ENCODE measurements at regions not wholly inside any gene's neighbourhood (a gene's known extent, or its start where the extent isn't known, plus 50 kb on each side); places are given as distances from the start of the nearest gene placed in this dataset.

DNA sequence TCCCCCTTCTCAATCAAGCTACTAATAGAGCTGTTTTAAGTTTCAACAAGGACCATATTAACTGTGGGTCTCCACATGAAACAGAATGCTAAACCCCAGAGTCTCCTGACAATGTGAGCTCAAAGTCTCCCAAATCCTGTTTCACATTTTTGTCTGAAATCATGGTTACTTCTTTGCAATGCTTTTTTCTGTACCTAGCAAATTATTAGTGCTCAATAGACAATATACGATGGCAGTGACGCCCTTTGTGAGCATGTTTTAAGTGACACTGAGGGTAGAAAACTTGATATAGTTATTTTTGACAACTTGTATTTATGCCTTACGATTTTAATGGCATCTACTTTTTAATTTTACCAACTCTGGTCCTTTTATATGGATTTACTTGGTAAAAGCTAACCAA, 85.4 kb upstream of the SOX5 start:
- H3K4me1 ChIP-seq = no peaks in the 10 kb centered on the region
- no peak for DNase-seq
- no peaks in the 10 kb centered on the region for H3K9me3 ChIP-seq
- TF ChIP-seq, protein P1, sequence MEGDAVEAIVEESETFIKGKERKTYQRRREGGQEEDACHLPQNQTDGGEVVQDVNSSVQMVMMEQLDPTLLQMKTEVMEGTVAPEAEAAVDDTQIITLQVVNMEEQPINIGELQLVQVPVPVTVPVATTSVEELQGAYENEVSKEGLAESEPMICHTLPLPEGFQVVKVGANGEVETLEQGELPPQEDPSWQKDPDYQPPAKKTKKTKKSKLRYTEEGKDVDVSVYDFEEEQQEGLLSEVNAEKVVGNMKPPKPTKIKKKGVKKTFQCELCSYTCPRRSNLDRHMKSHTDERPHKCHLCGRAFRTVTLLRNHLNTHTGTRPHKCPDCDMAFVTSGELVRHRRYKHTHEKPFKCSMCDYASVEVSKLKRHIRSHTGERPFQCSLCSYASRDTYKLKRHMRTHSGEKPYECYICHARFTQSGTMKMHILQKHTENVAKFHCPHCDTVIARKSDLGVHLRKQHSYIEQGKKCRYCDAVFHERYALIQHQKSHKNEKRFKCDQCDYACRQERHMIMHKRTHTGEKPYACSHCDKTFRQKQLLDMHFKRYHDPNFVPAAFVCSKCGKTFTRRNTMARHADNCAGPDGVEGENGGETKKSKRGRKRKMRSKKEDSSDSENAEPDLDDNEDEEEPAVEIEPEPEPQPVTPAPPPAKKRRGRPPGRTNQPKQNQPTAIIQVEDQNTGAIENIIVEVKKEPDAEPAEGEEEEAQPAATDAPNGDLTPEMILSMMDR (IDR thresholded peaks at IDR 0.05) = no peak
- no peak for TF ChIP-seq POLR2A (IDR thresholded peaks at IDR 0.05)
- no peaks in the 10 kb centered on the region for H3K36me3 ChIP-seq
- no peaks in the 10 kb centered on the region for H3K27me3 ChIP-seq
- H3K27ac ChIP-seq = no peak overlapping the region
- no peak overlapping the region for H3K4me3 ChIP-seq

DNA sequence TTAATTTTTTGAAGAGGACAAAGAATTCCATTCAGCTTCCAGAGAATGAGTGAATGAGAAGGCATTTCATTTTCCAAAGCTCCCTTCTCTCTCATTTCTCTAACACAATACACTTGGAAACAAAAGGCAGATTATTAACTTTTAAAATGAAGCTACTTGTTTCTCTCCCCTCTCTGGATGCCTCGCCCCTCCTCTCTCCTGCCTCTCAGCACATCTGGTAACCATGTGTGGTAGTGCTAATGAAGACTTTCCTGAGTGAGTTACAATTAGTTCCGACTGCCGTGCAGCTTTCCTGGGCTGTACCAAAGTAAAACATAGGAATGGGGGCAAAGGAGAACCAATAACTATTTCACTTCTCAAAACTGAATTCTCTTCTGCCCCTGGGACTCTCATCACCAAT, 84.7 kb upstream of the SOX5 start:
- no peak overlapping the region for H3K27ac ChIP-seq
- H3K9me3 ChIP-seq = no peaks in the 10 kb centered on the region
- no peaks in the 10 kb centered on the region for H3K36me3 ChIP-seq
- no peak for DNase-seq
- no peak overlapping the region for H3K4me3 ChIP-seq
- TF ChIP-seq, protein P1 (IDR thresholded peaks at IDR 0.05) = no peak
- TF ChIP-seq POLR2A (IDR thresholded peaks at IDR 0.05) = no peak
- H3K27me3 ChIP-seq = no peaks in the 10 kb centered on the region
- H3K4me1 ChIP-seq = no peaks in the 10 kb centered on the region

DNA sequence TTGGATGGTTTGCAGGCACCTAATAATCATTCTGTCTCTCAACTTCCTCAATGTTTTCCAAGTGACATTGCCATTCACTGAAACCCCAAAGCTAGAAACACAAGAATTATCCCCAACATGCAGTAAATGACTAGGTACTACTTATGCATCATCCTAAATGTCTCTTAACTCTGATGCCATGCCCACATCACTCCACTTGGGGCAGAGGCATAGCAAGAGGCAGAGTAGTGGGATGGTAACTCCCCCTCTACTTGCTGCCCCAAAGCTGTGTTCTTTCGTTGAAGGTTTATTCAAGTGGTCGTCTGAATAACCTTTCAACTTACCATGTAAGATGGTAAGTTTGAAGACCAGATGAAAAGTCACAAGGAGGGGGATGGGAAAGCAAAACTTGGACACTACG, 77.9 kb upstream of the SOX5 start:
- no peak for TF ChIP-seq POLR2A (IDR thresholded peaks at IDR 0.05)
- Histone ChIP-seq H3K4me1 (no peaks in the 10 kb centered on the region), H3K4me3 (no peak overlapping the region), H3K27ac (no peak overlapping the region), H3K27me3 (no peaks in the 10 kb centered on the region), H3K9me3 (no peaks in the 10 kb centered on the region), H3K36me3 (no peaks in the 10 kb centered on the region)
- no peak for DNase-seq

DNA sequence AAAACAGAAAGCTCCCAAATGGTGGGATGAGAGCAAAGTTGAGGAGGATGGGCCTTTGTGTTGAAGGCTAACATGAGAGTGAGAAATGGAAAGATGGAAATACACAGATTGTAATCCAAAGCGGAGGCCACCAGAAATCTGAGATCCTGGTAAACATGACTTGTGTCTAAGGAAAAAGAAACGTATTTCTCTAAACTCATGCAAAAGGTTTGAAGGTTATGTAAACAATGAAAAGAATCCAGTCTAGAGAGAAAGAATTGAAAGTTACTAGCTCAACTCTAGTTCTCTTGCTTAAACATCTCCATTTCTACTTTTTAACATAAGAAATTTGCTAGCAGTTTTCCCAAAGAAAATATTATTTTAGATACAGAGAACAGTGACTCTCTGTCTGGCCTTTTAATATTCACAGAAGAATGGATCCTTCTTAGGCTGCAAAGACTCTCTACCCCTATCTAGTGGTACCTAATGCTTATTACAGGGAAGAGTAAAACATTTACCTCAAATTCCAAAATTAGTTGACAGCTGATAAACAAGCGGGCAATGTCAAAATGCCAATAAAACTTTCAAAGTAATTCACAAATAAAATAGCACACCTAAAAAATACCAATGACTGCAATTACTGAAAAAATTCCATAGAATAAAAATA, 75.8 kb upstream of the SOX5 start:
- Histone ChIP-seq H3K27me3 (no peaks in the 10 kb centered on the region), H3K36me3 (no peaks in the 10 kb centered on the region), H3K9me3 (no peaks in the 10 kb centered on the region), H3K4me1 (no peaks in the 10 kb centered on the region), H3K27ac (no peak overlapping the region), H3K4me3 (no peak overlapping the region)
- no peak for DNase-seq
- TF ChIP-seq POLR2A (IDR thresholded peaks at IDR 0.05) = no peak
- TF ChIP-seq, protein P1 (IDR thresholded peaks at IDR 0.05) = peak in 4 of 6 experiments; percentile 24 to 54 (median 46)

DNA sequence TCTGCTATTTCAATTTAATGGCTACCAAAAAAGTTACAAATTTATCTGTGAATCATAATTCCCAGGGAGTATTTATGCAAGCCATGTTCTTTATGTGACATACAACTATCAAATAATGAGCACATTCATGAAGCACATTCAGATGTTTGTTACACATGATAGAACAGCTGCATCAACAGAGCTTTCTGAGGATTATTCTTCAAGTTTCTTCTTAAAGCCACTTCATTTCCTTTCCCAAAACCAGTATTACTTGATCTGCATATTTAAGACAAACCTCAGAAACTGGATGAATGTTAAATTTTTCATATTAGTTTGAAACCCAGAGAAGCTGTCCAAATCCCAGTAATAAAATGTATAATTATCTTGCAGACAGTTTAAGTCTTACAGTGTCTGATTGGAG, 73.6 kb upstream of the SOX5 start:
- Histone ChIP-seq H3K36me3 (no peaks in the 10 kb centered on the region), H3K9me3 (no peaks in the 10 kb centered on the region), H3K4me1 (no peaks in the 10 kb centered on the region), H3K4me3 (no peak overlapping the region), H3K27ac (no peak overlapping the region), H3K27me3 (no peaks in the 10 kb centered on the region)
- DNase-seq = no peak
- TF ChIP-seq, protein P1 (IDR thresholded peaks at IDR 0.05) = no peak
- TF ChIP-seq POLR2A (IDR thresholded peaks at IDR 0.05) = no peak

DNA sequence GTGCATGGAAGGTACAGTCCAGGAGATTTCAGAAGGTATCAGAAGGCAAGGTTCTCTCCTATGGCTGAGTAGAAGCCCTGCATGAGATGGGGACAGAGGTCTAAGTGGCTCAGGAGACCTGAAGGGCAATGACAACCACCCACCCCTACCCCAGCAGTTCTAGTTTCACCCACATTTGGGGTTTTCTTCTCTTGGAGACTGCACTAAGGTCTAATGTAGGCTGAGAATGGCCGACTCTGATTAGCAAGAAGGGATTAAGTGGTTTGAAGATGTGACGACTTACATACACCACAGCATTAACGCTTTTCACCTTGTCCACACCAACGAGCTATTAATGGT, 71.7 kb upstream of the SOX5 start:
- H3K27me3 ChIP-seq = no peaks in the 10 kb centered on the region
- no peak overlapping the region for H3K4me3 ChIP-seq
- TF ChIP-seq, protein P1 (IDR thresholded peaks at IDR 0.05) = no peak
- no peak for TF ChIP-seq POLR2A (IDR thresholded peaks at IDR 0.05)
- H3K4me1 ChIP-seq = no peaks in the 10 kb centered on the region
- H3K36me3 ChIP-seq = no peaks in the 10 kb centered on the region
- H3K27ac ChIP-seq = no peak overlapping the region
- no peak for DNase-seq
- no peaks in the 10 kb centered on the region for H3K9me3 ChIP-seq
